GM23338 (cell line): ENCODE measurements at regions not wholly inside any gene's neighbourhood (a gene's known extent, or its start where the extent isn't known, plus 50 kb on each side); places are given as distances from the start of the nearest gene placed in this dataset.

Experiments used
- ATAC-seq: fragments of 200-7000 bp; cut with Tn5 transposase; 3 replicates; pipeline ENCODE4 v1.9.1; 2020
- DNase-seq: peaks from one replicate; pipeline ENCODE4 v3.0.0-alpha.2; 2015; ENCODE audit warnings: low spot score
- H2AFZ ChIP-seq: fragments of 200-600 bp; sonication (generic); 2 replicates; pipeline ENCODE4 v1.8.0; 2016; ENCODE audit warnings: antibody characterized with exemption, mild to moderate bottlenecking, moderate library complexity
- H3F3A ChIP-seq: fragments of 200-600 bp; sonication (generic); replicated peaks from 2 replicates; pipeline ENCODE4 v1.8.0; 2017; ENCODE audit warnings: antibody characterized with exemption, mixed run types, low read depth
- H3K27ac ChIP-seq: fragments of 200-600 bp; sonication (generic); 2 replicates; pipeline ENCODE4 v1.6.1; 2016; ENCODE audit warnings: low read depth
- H3K27me3 ChIP-seq: fragments of 200-600 bp; sonication (generic); 2 replicates; pipeline ENCODE4 v1.8.0; 2016; ENCODE audit warnings: mild to moderate bottlenecking, mixed run types, moderate library complexity; ENCODE audit not compliant: insufficient read depth
- H3K36me3 ChIP-seq: fragments of 200-600 bp; sonication (generic); 2 replicates; pipeline ENCODE4 v1.8.0; 2016; ENCODE audit warnings: mild to moderate bottlenecking; ENCODE audit not compliant: insufficient read depth
- H3K4me1 ChIP-seq: fragments of 200-600 bp; sonication (generic); 2 replicates; pipeline ENCODE4 v1.8.0; 2016; ENCODE audit warnings: mild to moderate bottlenecking, moderate library complexity; ENCODE audit not compliant: insufficient read depth
- H3K4me2 ChIP-seq: fragments of 200-600 bp; sonication (generic); 2 replicates; pipeline ENCODE4 v1.7.1; 2017; ENCODE audit warnings: mixed run types
- H3K4me3 ChIP-seq: fragments of 200-600 bp; sonication (generic); 2 replicates; pipeline ENCODE4 v1.6.1; 2016; ENCODE audit warnings: mixed run types
- H3K79me2 ChIP-seq: fragments of 200-600 bp; sonication (generic); replicated peaks from 2 replicates; pipeline ENCODE4 v1.8.0; 2017; ENCODE audit warnings: mild to moderate bottlenecking; ENCODE audit not compliant: insufficient read depth
- H3K9me2 ChIP-seq: fragments of 200-600 bp; sonication (generic); 2 replicates; pipeline ENCODE4 v1.8.0; 2017; ENCODE audit not compliant: insufficient read depth
- H4K20me1 ChIP-seq: fragments of 200-600 bp; sonication (generic); replicated peaks from 2 replicates; pipeline ENCODE4 v1.8.0; 2017; ENCODE audit warnings: mild to moderate bottlenecking; ENCODE audit not compliant: insufficient read depth
- H3K27ac Mint-ChIP-seq: 2 replicates; pipeline ENCODE4 v1.8.0; 2020; ENCODE audit warnings: inconsistent platforms, mild to moderate bottlenecking, moderate library complexity, mixed read lengths
- H3K27me3 Mint-ChIP-seq: 3 replicates; pipeline ENCODE4 v1.8.0; 2022; ENCODE audit warnings: low read depth, mild to moderate bottlenecking, moderate library complexity, mixed read lengths, inconsistent platforms; ENCODE audit not compliant: insufficient read depth, poor library complexity
- H3K36me3 Mint-ChIP-seq: 3 replicates; pipeline ENCODE4 v1.8.0; 2021; ENCODE audit warnings: low read depth, mild to moderate bottlenecking, inconsistent platforms, moderate library complexity, mixed read lengths
- H3K4me1 Mint-ChIP-seq: 3 replicates; pipeline ENCODE4 v1.8.0; 2020; ENCODE audit warnings: mild to moderate bottlenecking, inconsistent platforms, mixed read lengths
- H3K4me3 Mint-ChIP-seq: 3 replicates; pipeline ENCODE4 v1.8.0; 2021; ENCODE audit warnings: moderate library complexity, mild to moderate bottlenecking, inconsistent platforms, mixed read lengths
- H3K9me3 Mint-ChIP-seq: 3 replicates; pipeline ENCODE4 v1.8.0; 2020; ENCODE audit warnings: moderate library complexity, mild to moderate bottlenecking, inconsistent platforms, mixed read lengths
- CREB1 ChIP-seq: fragments of 250-450 bp; sonication (Bioruptor Pico); IDR thresholded peaks from 2 replicates; pipeline ENCODE4 v1.5.0; 2020; ENCODE audit warnings: low read depth, mild to moderate bottlenecking, moderate library complexity
- EZH2 ChIP-seq: fragments of 200-600 bp; sonication (generic); IDR thresholded peaks from one replicate; pipeline ENCODE4 v1.8.0; 2017; ENCODE audit warnings: antibody characterized with exemption, mild to moderate bottlenecking, low read depth; ENCODE audit not compliant: unreplicated experiment
- EZH2phosphoT487 ChIP-seq: fragments of 200-600 bp; sonication (generic); IDR thresholded peaks from one replicate; pipeline ENCODE4 v1.8.1; 2018; ENCODE audit warnings: antibody characterized with exemption; ENCODE audit not compliant: unreplicated experiment
- JUNB ChIP-seq: IDR thresholded peaks from one replicate; pipeline ENCODE4 v1.6.1; 2016; ENCODE audit warnings: antibody characterized with exemption; ENCODE audit not compliant: unreplicated experiment
- NANOG ChIP-seq: IDR thresholded peaks from 2 replicates; pipeline ENCODE4 v1.6.1; 2016; ENCODE audit warnings: antibody characterized with exemption, borderline replicate concordance
- POLR2AphosphoS5 ChIP-seq: IDR thresholded peaks from 2 replicates; pipeline ENCODE4 v1.6.1; 2016; ENCODE audit warnings: antibody characterized with exemption, low read depth
- STAT1 ChIP-seq: IDR thresholded peaks from one replicate; pipeline ENCODE4 v1.6.1; 2016; ENCODE audit warnings: antibody characterized with exemption; ENCODE audit not compliant: unreplicated experiment
- ZNF114 ChIP-seq: fragments of 250-450 bp; sonication (Bioruptor Pico); IDR thresholded peaks from 2 replicates; pipeline ENCODE4 v1.5.0; 2020; ENCODE audit warnings: mild to moderate bottlenecking, moderate library complexity
- ZNF331 ChIP-seq: fragments of 250-450 bp; sonication (Bioruptor Pico); IDR thresholded peaks from 2 replicates; pipeline ENCODE4 v1.5.0; 2020; ENCODE audit warnings: low read depth, mild to moderate bottlenecking, moderate library complexity
- TF ChIP-seq, protein P1 (sequence below): fragments of 250-450 bp; sonication (Bioruptor Pico); IDR thresholded peaks from 2 replicates; pipeline ENCODE4 v1.5.0; 2020; ENCODE audit warnings: mild to moderate bottlenecking, moderate library complexity
- TF ChIP-seq, protein P2 (sequence below): IDR thresholded peaks from 2 replicates; pipeline ENCODE4 v1.6.1; 2016; ENCODE audit warnings: antibody characterized with exemption
- TF ChIP-seq, protein P3 (sequence below), 2 experiments: fragments of 200-600 bp in 1 of 2; sonication (generic) in 1 of 2; conservative IDR thresholded peaks; 2 replicates each; pipeline versions ENCODE4 v1.5.1 to v1.6.1; 2016 to 2017; ENCODE audit warnings: antibody characterized with exemption in 2 of 2, low read depth in 2 of 2, mild to moderate bottlenecking in 2 of 2, moderate library complexity in 1 of 2
- TF ChIP-seq, protein P4 (sequence below): IDR thresholded peaks from one replicate; pipeline ENCODE4 v1.6.1; 2018; ENCODE audit warnings: antibody characterized with exemption; ENCODE audit not compliant: unreplicated experiment

DNA sequence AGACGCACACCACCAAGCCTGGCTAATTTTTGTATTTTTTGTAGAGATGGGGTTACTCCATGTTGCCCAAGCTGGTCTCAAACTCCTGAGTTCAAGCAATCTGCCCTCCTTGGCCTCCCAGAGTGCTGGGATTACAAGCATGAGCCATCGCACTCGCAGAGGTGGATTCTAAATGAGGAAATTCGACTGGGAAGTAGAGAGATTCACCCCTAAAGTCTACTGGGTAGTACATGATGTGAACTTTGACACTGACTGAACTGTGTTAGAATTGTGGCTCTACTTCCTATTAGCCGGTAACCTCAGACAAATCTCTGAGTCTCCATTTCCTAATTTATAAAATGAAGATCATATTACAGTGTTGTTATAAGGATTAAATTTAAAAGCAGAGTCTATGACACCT lies 276.0 kb upstream of the NR5A2 start:
- no peaks in the 10 kb centered on the region for H3K79me2 ChIP-seq
- no peak for ATAC-seq
- H4K20me1 ChIP-seq: no peaks in the 10 kb centered on the region
- H3K36me3 ChIP-seq: peaks cover 10% of the 10 kb centered on the region; the same call in 1 of the 2 replicates
- DNase-seq: no peak
- peaks cover 17% of the 10 kb centered on the region; the same call in 2 of the 3 replicates for H3K4me1 Mint-ChIP-seq
- no peak overlapping the region for H3K4me2 ChIP-seq
- H3K36me3 Mint-ChIP-seq: peaks cover 10% of the 10 kb centered on the region; the same call in 2 of the 3 replicates
- H3K27me3 Mint-ChIP-seq: peaks cover 16% of the 10 kb centered on the region
- no peaks in the 10 kb centered on the region for H3K27me3 ChIP-seq
- no peak overlapping the region for H3K4me3 ChIP-seq
- no peak overlapping the region for H2AFZ ChIP-seq
- peaks cover 10% of the 10 kb centered on the region for H3K4me1 ChIP-seq
- H3K27ac Mint-ChIP-seq: no peak overlapping the region
- H3K27ac ChIP-seq: no peak overlapping the region
- no peaks in the 10 kb centered on the region for H3F3A ChIP-seq
- H3K9me3 Mint-ChIP-seq: peaks cover 16% of the 10 kb centered on the region
- TF ChIP-seq CREB1 (CRISPR knock-in tag) (no peak), ZNF114 (CRISPR knock-in tag) (no peak), ZNF331 (CRISPR knock-in tag) (no peak), EZH2phosphoT487 (no peak), JUNB (no peak), STAT1 (no peak), NANOG (no peak), POLR2AphosphoS5 (no peak), EZH2 (no peak)
- TF ChIP-seq, protein P1, sequence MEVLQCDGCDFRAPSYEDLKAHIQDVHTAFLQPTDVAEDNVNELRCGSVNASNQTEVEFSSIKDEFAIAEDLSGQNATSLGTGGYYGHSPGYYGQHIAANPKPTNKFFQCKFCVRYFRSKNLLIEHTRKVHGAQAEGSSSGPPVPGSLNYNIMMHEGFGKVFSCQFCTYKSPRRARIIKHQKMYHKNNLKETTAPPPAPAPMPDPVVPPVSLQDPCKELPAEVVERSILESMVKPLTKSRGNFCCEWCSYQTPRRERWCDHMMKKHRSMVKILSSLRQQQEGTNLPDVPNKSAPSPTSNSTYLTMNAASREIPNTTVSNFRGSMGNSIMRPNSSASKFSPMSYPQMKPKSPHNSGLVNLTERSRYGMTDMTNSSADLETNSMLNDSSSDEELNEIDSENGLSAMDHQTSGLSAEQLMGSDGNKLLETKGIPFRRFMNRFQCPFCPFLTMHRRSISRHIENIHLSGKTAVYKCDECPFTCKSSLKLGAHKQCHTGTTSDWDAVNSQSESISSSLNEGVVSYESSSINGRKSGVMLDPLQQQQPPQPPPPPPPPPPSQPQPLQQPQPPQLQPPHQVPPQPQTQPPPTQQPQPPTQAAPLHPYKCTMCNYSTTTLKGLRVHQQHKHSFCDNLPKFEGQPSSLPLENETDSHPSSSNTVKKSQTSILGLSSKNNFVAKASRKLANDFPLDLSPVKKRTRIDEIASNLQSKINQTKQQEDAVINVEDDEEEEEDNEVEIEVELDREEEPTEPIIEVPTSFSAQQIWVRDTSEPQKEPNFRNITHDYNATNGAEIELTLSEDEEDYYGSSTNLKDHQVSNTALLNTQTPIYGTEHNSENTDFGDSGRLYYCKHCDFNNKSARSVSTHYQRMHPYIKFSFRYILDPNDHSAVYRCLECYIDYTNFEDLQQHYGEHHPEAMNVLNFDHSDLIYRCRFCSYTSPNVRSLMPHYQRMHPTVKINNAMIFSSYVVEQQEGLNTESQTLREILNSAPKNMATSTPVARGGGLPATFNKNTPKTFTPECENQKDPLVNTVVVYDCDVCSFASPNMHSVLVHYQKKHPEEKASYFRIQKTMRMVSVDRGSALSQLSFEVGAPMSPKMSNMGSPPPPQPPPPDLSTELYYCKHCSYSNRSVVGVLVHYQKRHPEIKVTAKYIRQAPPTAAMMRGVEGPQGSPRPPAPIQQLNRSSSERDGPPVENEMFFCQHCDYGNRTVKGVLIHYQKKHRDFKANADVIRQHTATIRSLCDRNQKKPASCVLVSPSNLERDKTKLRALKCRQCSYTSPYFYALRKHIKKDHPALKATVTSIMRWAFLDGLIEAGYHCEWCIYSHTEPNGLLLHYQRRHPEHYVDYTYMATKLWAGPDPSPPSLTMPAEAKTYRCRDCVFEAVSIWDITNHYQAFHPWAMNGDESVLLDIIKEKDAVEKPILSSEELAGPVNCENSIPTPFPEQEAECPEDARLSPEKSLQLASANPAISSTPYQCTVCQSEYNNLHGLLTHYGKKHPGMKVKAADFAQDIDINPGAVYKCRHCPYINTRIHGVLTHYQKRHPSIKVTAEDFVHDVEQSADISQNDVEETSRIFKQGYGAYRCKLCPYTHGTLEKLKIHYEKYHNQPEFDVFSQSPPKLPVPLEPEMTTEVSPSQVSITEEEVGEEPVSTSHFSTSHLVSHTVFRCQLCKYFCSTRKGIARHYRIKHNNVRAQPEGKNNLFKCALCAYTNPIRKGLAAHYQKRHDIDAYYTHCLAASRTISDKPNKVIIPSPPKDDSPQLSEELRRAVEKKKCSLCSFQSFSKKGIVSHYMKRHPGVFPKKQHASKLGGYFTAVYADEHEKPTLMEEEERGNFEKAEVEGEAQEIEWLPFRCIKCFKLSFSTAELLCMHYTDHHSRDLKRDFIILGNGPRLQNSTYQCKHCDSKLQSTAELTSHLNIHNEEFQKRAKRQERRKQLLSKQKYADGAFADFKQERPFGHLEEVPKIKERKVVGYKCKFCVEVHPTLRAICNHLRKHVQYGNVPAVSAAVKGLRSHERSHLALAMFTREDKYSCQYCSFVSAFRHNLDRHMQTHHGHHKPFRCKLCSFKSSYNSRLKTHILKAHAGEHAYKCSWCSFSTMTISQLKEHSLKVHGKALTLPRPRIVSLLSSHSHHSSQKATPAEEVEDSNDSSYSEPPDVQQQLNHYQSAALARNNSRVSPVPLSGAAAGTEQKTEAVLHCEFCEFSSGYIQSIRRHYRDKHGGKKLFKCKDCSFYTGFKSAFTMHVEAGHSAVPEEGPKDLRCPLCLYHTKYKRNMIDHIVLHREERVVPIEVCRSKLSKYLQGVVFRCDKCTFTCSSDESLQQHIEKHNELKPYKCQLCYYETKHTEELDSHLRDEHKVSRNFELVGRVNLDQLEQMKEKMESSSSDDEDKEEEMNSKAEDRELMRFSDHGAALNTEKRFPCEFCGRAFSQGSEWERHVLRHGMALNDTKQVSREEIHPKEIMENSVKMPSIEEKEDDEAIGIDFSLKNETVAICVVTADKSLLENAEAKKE: no peak
- TF ChIP-seq, protein P2, sequence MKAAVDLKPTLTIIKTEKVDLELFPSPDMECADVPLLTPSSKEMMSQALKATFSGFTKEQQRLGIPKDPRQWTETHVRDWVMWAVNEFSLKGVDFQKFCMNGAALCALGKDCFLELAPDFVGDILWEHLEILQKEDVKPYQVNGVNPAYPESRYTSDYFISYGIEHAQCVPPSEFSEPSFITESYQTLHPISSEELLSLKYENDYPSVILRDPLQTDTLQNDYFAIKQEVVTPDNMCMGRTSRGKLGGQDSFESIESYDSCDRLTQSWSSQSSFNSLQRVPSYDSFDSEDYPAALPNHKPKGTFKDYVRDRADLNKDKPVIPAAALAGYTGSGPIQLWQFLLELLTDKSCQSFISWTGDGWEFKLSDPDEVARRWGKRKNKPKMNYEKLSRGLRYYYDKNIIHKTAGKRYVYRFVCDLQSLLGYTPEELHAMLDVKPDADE: no peak
- TF ChIP-seq, protein P3, sequence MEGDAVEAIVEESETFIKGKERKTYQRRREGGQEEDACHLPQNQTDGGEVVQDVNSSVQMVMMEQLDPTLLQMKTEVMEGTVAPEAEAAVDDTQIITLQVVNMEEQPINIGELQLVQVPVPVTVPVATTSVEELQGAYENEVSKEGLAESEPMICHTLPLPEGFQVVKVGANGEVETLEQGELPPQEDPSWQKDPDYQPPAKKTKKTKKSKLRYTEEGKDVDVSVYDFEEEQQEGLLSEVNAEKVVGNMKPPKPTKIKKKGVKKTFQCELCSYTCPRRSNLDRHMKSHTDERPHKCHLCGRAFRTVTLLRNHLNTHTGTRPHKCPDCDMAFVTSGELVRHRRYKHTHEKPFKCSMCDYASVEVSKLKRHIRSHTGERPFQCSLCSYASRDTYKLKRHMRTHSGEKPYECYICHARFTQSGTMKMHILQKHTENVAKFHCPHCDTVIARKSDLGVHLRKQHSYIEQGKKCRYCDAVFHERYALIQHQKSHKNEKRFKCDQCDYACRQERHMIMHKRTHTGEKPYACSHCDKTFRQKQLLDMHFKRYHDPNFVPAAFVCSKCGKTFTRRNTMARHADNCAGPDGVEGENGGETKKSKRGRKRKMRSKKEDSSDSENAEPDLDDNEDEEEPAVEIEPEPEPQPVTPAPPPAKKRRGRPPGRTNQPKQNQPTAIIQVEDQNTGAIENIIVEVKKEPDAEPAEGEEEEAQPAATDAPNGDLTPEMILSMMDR (conservative IDR thresholded peaks at IDR 0.05; ENCODE audit: low read depth in 2 of 2): no peak
- TF ChIP-seq, protein P4, sequence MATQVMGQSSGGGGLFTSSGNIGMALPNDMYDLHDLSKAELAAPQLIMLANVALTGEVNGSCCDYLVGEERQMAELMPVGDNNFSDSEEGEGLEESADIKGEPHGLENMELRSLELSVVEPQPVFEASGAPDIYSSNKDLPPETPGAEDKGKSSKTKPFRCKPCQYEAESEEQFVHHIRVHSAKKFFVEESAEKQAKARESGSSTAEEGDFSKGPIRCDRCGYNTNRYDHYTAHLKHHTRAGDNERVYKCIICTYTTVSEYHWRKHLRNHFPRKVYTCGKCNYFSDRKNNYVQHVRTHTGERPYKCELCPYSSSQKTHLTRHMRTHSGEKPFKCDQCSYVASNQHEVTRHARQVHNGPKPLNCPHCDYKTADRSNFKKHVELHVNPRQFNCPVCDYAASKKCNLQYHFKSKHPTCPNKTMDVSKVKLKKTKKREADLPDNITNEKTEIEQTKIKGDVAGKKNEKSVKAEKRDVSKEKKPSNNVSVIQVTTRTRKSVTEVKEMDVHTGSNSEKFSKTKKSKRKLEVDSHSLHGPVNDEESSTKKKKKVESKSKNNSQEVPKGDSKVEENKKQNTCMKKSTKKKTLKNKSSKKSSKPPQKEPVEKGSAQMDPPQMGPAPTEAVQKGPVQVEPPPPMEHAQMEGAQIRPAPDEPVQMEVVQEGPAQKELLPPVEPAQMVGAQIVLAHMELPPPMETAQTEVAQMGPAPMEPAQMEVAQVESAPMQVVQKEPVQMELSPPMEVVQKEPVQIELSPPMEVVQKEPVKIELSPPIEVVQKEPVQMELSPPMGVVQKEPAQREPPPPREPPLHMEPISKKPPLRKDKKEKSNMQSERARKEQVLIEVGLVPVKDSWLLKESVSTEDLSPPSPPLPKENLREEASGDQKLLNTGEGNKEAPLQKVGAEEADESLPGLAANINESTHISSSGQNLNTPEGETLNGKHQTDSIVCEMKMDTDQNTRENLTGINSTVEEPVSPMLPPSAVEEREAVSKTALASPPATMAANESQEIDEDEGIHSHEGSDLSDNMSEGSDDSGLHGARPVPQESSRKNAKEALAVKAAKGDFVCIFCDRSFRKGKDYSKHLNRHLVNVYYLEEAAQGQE: no peak
- H3K4me3 Mint-ChIP-seq: no peak overlapping the region
- no peaks in the 10 kb centered on the region for H3K9me2 ChIP-seq
